Loucy (cell line): ENCODE measurements at regions not wholly inside any gene's neighbourhood (a gene's known extent, or its start where the extent isn't known, plus 50 kb on each side); places are given as distances from the start of the nearest gene placed in this dataset.

Experiments used
- H2AFZ ChIP-seq: fragments of 200-600 bp; sonication (generic); 2 replicates; pipeline ENCODE4 v1.6.0; 2016; ENCODE audit warnings: antibody characterized with exemption, mild to moderate bottlenecking, low read length, moderate library complexity
- H3F3A ChIP-seq: fragments of 200-600 bp; 2 replicates; pipeline ENCODE4 v1.6.0; 2016; ENCODE audit warnings: antibody characterized with exemption, low read depth, mild to moderate bottlenecking
- H3K27me3 ChIP-seq: fragments of 200-600 bp; sonication (generic); 2 replicates; pipeline ENCODE4 v1.6.1; 2014; ENCODE audit warnings: low read length, mild to moderate bottlenecking; ENCODE audit not compliant: insufficient read depth, poor library complexity, severe bottlenecking
- H3K36me3 ChIP-seq: fragments of 200-600 bp; sonication (generic); 2 replicates; pipeline ENCODE4 v1.6.1; 2016; ENCODE audit warnings: low read length; ENCODE audit not compliant: insufficient read depth
- H3K4me1 ChIP-seq: fragments of 200-600 bp; sonication (generic); 2 replicates; pipeline ENCODE4 v1.5.1; 2014; ENCODE audit warnings: low read length, mild to moderate bottlenecking; ENCODE audit not compliant: insufficient read depth, poor library complexity, severe bottlenecking
- H3K4me2 ChIP-seq: fragments of 200-600 bp; sonication (generic); 2 replicates; pipeline ENCODE4 v1.6.0; 2014; ENCODE audit warnings: antibody characterized with exemption, low read length, low read depth, mild to moderate bottlenecking; ENCODE audit not compliant: poor library complexity, severe bottlenecking
- H3K4me3 ChIP-seq: fragments of 200-600 bp; sonication (generic); 2 replicates; pipeline ENCODE4 v1.5.1; 2014; ENCODE audit warnings: low read length, mild to moderate bottlenecking, mixed read lengths; ENCODE audit not compliant: poor library complexity, severe bottlenecking
- H3K79me2 ChIP-seq: fragments of 200-600 bp; sonication (generic); 2 replicates; pipeline ENCODE4 v1.6.1; 2014; ENCODE audit warnings: low read length; ENCODE audit not compliant: insufficient read depth
- H3K9ac ChIP-seq: fragments of 200-600 bp; sonication (generic); 2 replicates; pipeline ENCODE4 v1.6.0; 2014; ENCODE audit warnings: mild to moderate bottlenecking, low read depth, low read length, moderate library complexity; ENCODE audit not compliant: poor library complexity, severe bottlenecking
- H3K9me2 ChIP-seq: fragments of 200-600 bp; sonication (generic); replicated peaks from 2 replicates; pipeline ENCODE4 v1.6.1; 2016; ENCODE audit warnings: low read depth, low read length, mixed read lengths
- H3K9me3 ChIP-seq: fragments of 200-600 bp; sonication (generic); 2 replicates; pipeline ENCODE4 v1.6.1; 2014; ENCODE audit warnings: mild to moderate bottlenecking, antibody characterized with exemption, low read length, low read depth; ENCODE audit not compliant: insufficient read depth
- H4K20me1 ChIP-seq: fragments of 200-600 bp; sonication (generic); 2 replicates; pipeline ENCODE4 v1.6.0; 2014; ENCODE audit warnings: antibody characterized with exemption, low read length, mild to moderate bottlenecking; ENCODE audit not compliant: insufficient read depth, poor library complexity, severe bottlenecking
- CTCF ChIP-seq: fragments of 200-600 bp; sonication (generic); conservative IDR thresholded peaks from 2 replicates; pipeline ENCODE4 v1.5.1; 2014; ENCODE audit warnings: mild to moderate bottlenecking, antibody characterized with exemption, low read length
- EZH2phosphoT487 ChIP-seq: fragments of 200-600 bp; IDR thresholded peaks from 2 replicates; pipeline ENCODE4 v1.6.1; 2018; ENCODE audit warnings: antibody characterized with exemption, mild to moderate bottlenecking, moderate library complexity, borderline replicate concordance

- H3F3A ChIP-seq = no peaks in the 10 kb centered on the region
- H3K79me2 ChIP-seq = no peaks in the 10 kb centered on the region
- no peak overlapping the region for H3K4me2 ChIP-seq
- no peak for TF ChIP-seq CTCF
- no peak for TF ChIP-seq EZH2phosphoT487
- no peaks in the 10 kb centered on the region for H3K36me3 ChIP-seq
- no peaks in the 10 kb centered on the region for H3K4me1 ChIP-seq
- H3K27me3 ChIP-seq = no peaks in the 10 kb centered on the region
- no peaks in the 10 kb centered on the region for H4K20me1 ChIP-seq
- no peak overlapping the region for H3K9ac ChIP-seq
- no peak overlapping the region for H2AFZ ChIP-seq
- H3K9me3 ChIP-seq = peaks cover 14% of the 10 kb centered on the region; the same call in 1 of the 2 replicates
- no peaks in the 10 kb centered on the region for H3K9me2 ChIP-seq
- no peak overlapping the region for H3K4me3 ChIP-seq
These were observed 275.5 kb downstream of the MBD2 start for GRCh38 chr18:53948991-53949390.

- H2AFZ ChIP-seq = no peak overlapping the region
- H3K27me3 ChIP-seq = no peaks in the 10 kb centered on the region
- no peaks in the 10 kb centered on the region for H3K36me3 ChIP-seq
- no peak overlapping the region for H3K9ac ChIP-seq
- no peaks in the 10 kb centered on the region for H4K20me1 ChIP-seq
- no peak overlapping the region for H3K4me3 ChIP-seq
- no peaks in the 10 kb centered on the region for H3K79me2 ChIP-seq
- H3F3A ChIP-seq = no peaks in the 10 kb centered on the region
- no peak for TF ChIP-seq EZH2phosphoT487
- TF ChIP-seq CTCF = no peak
- no peak overlapping the region for H3K4me2 ChIP-seq
- H3K4me1 ChIP-seq = no peaks in the 10 kb centered on the region
- H3K9me2 ChIP-seq = no peaks in the 10 kb centered on the region
- peaks cover 20% of the 10 kb centered on the region; the same call in 1 of the 2 replicates for H3K9me3 ChIP-seq
These were observed 277.3 kb downstream of the MBD2 start for GRCh38 chr18:53947092-53947640.

GRCh38 chr18:53946594-53946993, 277.9 kb downstream of the MBD2 start:
- H2AFZ ChIP-seq = no peak overlapping the region
- no peak for TF ChIP-seq CTCF
- no peak for TF ChIP-seq EZH2phosphoT487
- H3K79me2 ChIP-seq = no peaks in the 10 kb centered on the region
- H3F3A ChIP-seq = no peaks in the 10 kb centered on the region
- no peaks in the 10 kb centered on the region for H3K27me3 ChIP-seq
- H3K9me2 ChIP-seq = no peaks in the 10 kb centered on the region
- no peaks in the 10 kb centered on the region for H3K4me1 ChIP-seq
- H3K9me3 ChIP-seq = peaks cover 20% of the 10 kb centered on the region; the same call in 1 of the 2 replicates
- H3K4me3 ChIP-seq = no peak overlapping the region
- H3K4me2 ChIP-seq = no peak overlapping the region
- H3K36me3 ChIP-seq = no peaks in the 10 kb centered on the region
- H3K9ac ChIP-seq = no peak overlapping the region
- H4K20me1 ChIP-seq = no peaks in the 10 kb centered on the region
